DMS153 treated with DMSO at 0.1 percent for 48 hours (cell line): ENCODE measurements at regions not wholly inside any gene's neighbourhood (a gene's known extent, or its start where the extent isn't known, plus 50 kb on each side); places are given as distances from the start of the nearest gene placed in this dataset.
"Not testable (repeated sequence)": the region's sequence is repeated elsewhere in the genome, so short reads cannot be mapped to it uniquely, and the experiment has no call there.

Experiments
- DNase-seq: peaks from one replicate; lab custom pipeline; 2025; ENCODE audit not compliant: unreplicated experiment; lab: John Stamatoyannopoulos, UW

GRCh38 chr7:91564541-91564940 lies 300.3 kb downstream of the FZD1 start:
- no peak for DNase-seq

GRCh38 chr7:91565499-91566401 lies 301.5 kb downstream of the FZD1 start:
- peak; percentile 80 for DNase-seq

GRCh38 chr7:91566402-91566732 lies 302.1 kb downstream of the FZD1 start:
- DNase-seq: no peak

- DNase-seq: no peak
Observed at GRCh38 chr7:91567081-91568012, 303.1 kb downstream of the FZD1 start.

GRCh38 chr7:91568138-91568537 lies 303.9 kb downstream of the FZD1 start:
- DNase-seq: no peak

GRCh38 chr7:91569728-91570457 lies 305.7 kb downstream of the FZD1 start:
- peak; percentile 49 for DNase-seq

GRCh38 chr7:91570560-91570959 lies 306.3 kb downstream of the FZD1 start:
- DNase-seq: no peak

- DNase-seq: no peak
Observed at GRCh38 chr7:91571601-91572000, 307.4 kb downstream of the FZD1 start.

GRCh38 chr7:91573405-91573804 lies 307.1 kb downstream of the MTERF1 start:
- DNase-seq: no peak

GRCh38 chr7:91576459-91576858 lies 304.0 kb downstream of the MTERF1 start:
- not testable (repeated sequence) for DNase-seq

- DNase-seq: no peak
Observed at GRCh38 chr7:91579837-91580236, 300.7 kb downstream of the MTERF1 start.

- no peak for DNase-seq
Observed at GRCh38 chr7:91582799-91583477, 297.6 kb downstream of the MTERF1 start.

- no peak for DNase-seq
Observed at GRCh38 chr7:91596287-91596686, 284.2 kb downstream of the MTERF1 start.

- no peak for DNase-seq
Observed at GRCh38 chr7:91598791-91599190, 281.7 kb downstream of the MTERF1 start.

- no peak for DNase-seq
Observed at GRCh38 chr7:91600112-91600511, 280.4 kb downstream of the MTERF1 start.

GRCh38 chr7:91603707-91604106 lies 276.8 kb downstream of the MTERF1 start:
- DNase-seq: no peak

GRCh38 chr7:91608606-91609005 lies 271.9 kb downstream of the MTERF1 start:
- DNase-seq: no peak

- no peak for DNase-seq
Observed at GRCh38 chr7:91609525-91609924, 271.0 kb downstream of the MTERF1 start.

GRCh38 chr7:91614431-91614830 lies 266.1 kb downstream of the MTERF1 start:
- DNase-seq: no peak
